HG03457 (cell line): ENCODE measurements at regions not wholly inside any gene's neighbourhood (a gene's known extent, or its start where the extent isn't known, plus 50 kb on each side); places are given as distances from the start of the nearest gene placed in this dataset.
"Not testable (repeated sequence)": the region's sequence is repeated elsewhere in the genome, so short reads cannot be mapped to it uniquely, and the experiment has no call there.

Source experiments
- ATAC-seq: cut with Tn5 transposase; IDR thresholded peaks from one replicate; pipeline ENCODE4 v1.9.1; 2021; ENCODE audit warnings: moderate number of reproducible peaks; ENCODE audit not compliant: unreplicated experiment

DNA sequence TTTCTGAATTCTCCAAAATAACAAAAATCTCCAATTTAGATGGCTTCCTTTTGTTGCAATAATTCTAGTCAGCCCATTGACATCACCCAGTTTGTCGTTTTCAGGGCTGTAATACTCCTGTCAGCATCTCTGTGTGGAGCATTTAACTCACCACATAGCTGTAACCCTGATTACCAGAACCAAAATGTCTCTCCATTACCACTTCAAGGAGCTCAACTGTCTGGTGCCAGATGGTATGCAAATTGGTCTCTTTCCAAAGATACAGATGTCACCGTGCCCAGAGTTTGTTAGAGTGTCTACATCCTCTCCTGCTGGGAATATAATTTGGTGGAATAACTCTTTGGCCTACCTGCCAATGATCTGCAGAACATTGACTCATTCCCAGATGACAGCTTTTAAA, 350.3 kb upstream of the POT1 start:
- no peak for ATAC-seq

GRCh38 chr7:125278318-125278717, 348.7 kb upstream of the POT1 start:
- no peak for ATAC-seq

DNA sequence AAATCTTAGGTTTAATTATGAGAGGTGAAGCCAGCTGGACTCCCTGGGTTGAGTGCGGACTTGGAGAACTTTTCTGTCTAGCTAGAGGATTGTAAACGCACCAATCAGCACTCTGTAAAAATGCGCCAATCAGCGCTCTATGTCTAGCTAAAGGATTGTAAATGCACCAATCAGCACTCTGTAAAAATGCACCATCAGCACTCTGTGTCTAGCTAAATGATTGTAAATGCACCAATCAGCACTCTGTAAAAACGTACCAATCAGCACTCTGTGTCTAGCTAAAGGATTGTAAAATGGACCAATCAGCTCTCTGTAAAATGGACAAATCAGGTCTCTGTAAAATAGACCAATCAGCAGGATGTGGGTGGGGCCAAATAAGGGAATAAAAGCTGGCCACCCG, 345.1 kb upstream of the POT1 start:
- ATAC-seq = not testable (repeated sequence)

DNA sequence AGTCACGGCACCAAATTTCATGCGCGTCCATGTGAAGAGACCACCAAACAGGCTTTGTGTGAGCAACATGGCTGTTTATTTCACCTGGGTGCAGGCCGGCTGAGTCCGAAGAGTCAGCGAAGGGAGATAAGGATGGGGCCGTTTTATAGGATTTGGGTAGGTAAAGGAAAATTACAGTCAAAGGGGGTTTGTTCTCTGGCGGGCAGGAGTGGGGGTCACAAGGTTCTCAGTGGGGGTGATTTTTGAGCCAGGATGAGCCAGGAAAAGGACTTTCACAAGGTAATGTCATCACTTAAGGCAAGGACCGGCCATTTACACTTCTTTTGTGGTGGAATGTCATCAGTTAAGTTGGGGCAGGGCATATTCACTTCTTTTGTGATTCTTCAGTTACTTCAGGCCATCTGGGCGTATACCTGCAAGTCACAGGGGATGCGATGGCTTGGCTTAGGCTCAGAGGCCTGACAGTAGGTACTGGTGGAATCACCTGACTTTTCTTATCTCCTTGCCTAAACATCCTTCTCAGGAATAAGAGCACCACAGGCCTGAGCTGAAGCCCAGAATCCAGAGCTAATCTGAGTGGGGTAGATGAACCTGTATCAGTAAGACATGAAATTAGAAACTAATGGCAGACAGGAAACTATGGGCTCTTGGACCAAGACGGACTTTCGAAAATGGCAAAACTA, 334.7 kb upstream of the POT1 start:
- not testable (repeated sequence) for ATAC-seq

DNA sequence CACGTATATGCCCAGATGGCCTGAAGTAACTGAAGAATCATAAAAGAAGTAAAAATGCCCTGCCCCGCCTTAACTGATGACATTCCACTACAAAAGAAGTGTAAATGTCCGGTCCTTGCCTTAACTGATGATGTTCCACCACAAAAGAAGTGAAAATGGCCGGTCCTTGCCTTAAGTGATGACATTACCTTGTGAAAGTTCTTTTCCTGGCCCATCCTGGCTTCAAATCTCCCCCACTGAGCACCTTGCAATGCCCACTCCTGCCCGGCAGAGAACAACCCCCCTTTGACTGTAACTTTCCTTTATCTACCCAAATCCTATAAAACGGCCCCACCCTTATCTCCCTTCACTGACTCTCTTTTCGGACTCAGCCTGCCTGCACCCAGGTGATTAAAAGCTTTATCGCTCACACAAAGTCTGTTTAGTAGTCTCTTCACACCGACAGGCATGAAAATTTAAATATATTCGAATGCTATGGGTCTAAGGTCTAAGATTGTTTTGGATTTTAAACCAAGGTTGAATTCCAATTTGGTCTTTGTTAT, 329.3 kb upstream of the POT1 start:
- not testable (repeated sequence) for ATAC-seq

DNA sequence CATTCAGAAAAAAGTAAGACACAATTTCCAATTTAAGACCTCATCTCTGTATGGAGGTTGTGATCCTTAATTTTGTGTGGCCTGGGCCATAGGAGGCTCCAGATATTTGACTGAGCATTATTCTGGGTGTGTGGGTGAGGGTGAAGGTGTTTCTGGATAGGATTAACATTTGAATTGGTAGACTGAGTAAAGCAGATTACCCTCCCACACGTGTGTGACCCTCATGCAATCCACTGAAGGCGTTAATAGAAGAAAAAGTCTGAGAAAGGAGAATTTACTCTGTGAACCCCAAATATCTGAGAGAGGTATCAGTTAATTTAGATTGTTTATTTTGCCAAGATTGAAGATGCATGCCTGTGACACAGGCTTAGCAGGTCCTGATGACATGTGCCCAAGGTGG, 328.0 kb upstream of the POT1 start:
- no peak for ATAC-seq

GRCh38 chr7:125256446-125256845, 326.8 kb upstream of the POT1 start:
- ATAC-seq = no peak

- no peak for ATAC-seq
Observed at GRCh38 chr7:125255810-125256209, 326.2 kb upstream of the POT1 start.

GRCh38 chr7:125254566-125254965, 324.9 kb upstream of the POT1 start:
- no peak for ATAC-seq

DNA sequence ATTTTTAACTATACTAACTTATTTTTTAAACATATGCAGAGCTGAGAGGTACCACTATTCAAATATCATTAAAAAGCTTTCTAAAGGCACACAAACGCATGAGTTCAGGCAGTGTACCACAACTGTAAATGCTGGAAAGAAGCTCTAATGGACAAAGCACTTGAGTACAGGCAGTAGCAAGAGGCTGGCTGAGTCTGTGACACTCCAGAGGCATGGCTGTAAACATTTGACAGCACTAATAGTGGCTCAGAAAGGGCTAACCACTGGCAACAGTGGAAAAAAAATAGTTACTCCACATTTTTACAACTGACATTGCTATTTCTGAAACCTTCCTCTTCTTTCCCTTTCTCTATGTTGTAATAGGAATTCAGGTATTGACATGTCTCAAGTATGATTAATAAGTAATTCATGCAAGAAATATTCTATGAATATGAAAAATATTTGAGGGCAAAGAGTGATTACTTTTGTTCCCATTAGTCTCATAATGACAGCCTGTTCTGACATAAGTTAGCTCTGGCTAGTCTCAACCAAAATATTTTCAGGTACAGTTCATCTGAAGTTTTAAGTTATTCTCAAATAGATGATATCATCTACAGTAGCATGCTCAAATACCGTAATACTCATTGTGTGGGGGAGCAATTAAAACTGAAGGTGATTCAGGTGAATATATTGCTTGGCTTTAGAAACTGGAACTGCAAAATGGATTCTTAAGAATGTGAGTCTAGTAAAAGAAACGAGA, 324.0 kb upstream of the POT1 start:
- ATAC-seq = no peak

DNA sequence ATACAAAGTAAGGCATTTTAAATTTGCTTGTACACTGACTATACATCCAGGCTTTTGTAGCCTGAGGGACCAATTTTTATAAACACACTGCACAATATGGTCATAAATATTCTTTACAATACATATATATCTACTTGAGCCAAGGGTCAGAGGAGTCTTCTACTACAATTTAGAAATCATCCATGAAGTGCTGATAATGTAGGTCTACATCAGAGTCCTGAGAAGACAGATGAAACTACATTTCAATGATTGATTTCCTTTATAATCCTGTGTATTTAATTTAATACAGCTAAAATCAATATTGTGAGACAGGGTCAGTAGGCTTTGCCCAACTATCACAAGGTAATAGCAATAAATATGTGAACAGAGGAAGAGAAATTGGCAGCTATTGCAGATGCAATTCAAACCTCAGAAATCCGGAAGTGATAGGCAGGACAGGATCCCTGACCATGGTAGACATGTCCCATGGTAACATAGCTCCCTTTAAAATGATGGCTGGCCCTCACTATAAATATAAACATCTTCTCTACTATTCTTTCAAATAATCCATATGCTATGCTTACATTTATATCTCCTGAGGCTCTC, 318.0 kb upstream of the POT1 start:
- ATAC-seq = no peak

- ATAC-seq = no peak
Observed at GRCh38 chr7:125246706-125247105, 317.1 kb upstream of the POT1 start.

GRCh38 chr7:125241548-125241947, 311.9 kb upstream of the POT1 start:
- ATAC-seq = no peak

DNA sequence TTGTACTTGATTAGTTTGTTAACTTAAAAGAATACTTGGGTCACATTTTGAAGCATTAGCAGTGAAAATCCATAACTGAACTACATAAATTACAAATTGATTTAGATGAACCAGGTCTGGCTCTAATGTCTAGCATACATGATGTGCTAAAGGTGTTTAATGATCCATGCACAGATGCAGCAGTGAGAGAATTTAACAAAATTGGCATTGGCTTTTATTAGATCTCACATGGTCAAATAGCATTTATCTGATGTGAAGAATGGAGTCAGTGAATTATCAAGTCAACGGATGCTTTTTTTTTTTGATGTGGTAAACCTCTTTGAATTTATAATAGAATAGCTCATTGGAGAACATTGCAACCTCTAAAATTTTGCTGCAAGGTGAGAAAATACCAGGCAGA, 293.0 kb upstream of the POT1 start:
- no peak for ATAC-seq

GRCh38 chr7:125218076-125218475, 288.5 kb upstream of the POT1 start:
- no peak for ATAC-seq

DNA sequence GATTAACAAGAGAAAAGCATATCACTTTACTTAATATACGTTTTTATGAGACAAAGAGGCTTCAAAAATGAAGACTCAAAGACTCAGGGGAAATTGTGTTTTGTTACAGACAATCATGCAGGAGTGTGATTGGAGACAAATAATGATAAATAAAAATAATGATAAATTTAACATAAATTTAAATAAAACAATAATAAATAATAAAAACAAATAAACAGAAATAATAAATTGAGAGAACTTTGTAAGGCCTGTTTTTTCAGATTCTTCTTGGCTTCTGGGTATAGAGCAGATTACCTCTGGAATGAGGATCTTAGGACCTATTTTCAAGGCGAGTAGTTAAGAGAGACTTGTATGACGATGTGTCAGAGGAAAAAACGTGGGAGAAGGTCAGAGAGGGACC, 271.4 kb upstream of the POT1 start:
- no peak for ATAC-seq

DNA sequence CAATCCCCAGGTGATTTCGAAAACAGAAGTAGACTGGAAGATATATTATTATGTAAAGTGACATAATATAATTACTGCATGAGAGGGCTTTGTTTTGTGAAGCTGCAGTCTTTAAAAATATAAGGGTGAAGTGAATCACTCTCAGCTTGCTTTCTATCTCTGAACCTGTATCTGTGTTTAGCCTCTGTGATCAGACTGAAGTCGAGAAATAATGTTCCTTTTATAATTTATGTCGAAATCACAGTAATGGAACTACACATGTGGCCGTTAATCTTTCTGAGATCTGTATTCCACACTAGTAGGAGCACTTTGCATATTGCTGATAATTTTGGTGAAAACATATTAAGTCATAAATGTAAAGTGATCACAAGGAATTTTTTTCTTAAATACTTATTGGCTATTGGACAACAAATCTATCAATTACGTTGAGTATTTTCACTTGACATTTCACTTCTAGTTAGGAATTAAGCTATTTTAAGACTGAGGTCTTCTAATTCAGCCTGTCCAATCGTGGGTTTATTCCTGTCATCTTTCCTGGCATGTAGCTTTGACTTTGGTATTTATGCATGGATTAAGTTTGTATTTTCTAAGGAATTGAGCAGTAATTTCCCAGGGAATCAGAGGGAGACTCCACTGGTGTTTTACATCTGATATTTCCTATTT, 268.2 kb upstream of the POT1 start:
- ATAC-seq = no peak

DNA sequence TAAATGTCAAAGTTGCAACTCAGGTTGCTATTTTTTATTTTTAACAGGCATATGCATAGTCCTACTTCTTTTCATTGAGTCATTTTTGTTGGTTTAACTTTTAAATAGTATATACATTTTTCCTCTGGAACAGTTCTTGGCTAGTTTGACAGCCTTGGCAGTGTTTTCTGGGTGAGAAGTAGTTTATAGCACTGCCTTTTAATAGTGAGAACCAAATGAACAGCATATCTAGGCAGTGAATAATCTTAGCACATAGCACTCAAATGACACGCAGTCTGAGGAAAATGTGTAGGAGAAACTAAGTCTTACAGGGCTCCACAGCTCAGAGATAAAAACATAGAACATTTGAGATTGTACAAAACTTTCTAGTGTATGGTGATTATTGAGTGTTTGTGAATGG, 265.5 kb upstream of the POT1 start:
- ATAC-seq = no peak

- ATAC-seq = no peak
Observed at GRCh38 chr7:125193263-125193662, 263.6 kb upstream of the POT1 start.

DNA sequence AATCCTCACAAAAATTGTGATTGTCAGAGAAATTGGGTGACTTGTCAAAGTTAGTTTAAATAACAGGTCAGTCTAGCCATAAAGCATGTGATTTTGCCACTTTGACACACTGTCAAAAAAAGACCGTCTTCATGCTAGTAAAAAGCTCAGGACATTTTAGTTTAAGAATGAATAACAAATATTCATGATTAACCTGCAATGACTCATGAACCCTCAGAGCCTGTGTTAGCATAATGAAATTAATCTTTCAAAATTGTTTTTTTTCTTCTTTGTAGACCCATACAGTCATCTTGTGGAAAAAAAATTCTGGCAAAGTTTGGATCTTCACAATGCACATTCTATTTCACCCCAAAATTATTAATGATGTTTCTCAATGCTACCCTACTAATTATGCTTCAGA, 255.2 kb upstream of the POT1 start:
- ATAC-seq = no peak

DNA sequence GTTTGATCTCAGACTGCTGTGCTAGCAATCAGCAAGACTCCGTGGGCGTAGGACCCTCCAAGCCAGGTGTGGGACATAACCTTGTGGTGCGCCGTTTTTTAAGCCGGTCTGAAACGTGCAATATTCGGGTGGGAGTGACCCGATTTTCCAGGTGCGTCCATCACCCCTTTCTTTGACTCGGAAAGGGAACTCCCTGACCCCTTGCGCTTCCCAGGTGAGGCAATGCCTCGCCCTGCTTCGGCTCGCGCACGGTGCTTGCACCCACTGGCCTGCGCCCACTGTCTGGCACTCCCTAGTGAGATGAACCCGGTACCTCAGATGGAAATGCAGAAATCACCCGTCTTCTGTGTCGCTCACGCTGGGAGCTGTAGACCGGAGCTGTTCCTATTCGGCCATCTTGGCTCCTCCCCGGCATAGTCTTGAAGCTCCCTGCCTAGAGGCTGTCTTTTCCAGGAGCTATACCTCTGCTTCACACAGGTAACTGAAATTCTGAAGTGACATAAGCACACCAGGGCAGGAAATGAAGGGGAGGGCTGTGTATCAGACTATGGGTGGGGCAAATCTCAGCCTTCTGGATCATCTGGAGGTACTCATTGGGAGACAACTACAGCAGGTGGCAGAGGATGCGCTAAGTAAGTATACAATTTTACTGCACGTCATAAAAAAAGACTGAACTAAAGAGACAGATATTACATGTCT, 252.1 kb upstream of the POT1 start:
- ATAC-seq = not testable (repeated sequence)
